WTC11 (cell line): ENCODE measurements at regions not wholly inside any gene's neighbourhood (a gene's known extent, or its start where the extent isn't known, plus 50 kb on each side); places are given as distances from the start of the nearest gene placed in this dataset.

Experiments used
- FOXP1 ChIP-seq: sonication (generic); formaldehyde crosslinking; IDR thresholded peaks from 2 replicates; pipeline ENCODE4 v1.8.0; 2022; ENCODE audit warnings: missing genetic modification reagents, mild to moderate bottlenecking, moderate library complexity, borderline replicate concordance
- JUN ChIP-seq: sonication (generic); formaldehyde crosslinking; IDR thresholded peaks from 2 replicates; pipeline ENCODE4 v1.8.0; 2023; ENCODE audit warnings: mild to moderate bottlenecking, missing genetic modification reagents
- NFE2L1 ChIP-seq: sonication (generic); formaldehyde crosslinking; IDR thresholded peaks from 2 replicates; pipeline ENCODE4 v1.8.1; 2023; ENCODE audit warnings: missing genetic modification reagents
- OVOL2 ChIP-seq: fragments of 250-450 bp; sonication (Bioruptor Pico); IDR thresholded peaks from 2 replicates; pipeline ENCODE4 v1.9.0; 2021; ENCODE audit warnings: mild to moderate bottlenecking, borderline replicate concordance
- RELA ChIP-seq: sonication (generic); formaldehyde crosslinking; IDR thresholded peaks from 2 replicates; pipeline ENCODE4 v1.8.1; 2022; ENCODE audit warnings: missing genetic modification reagents, mild to moderate bottlenecking, borderline replicate concordance
- SMAD3 ChIP-seq: sonication (generic); formaldehyde crosslinking; IDR thresholded peaks from 2 replicates; pipeline ENCODE4 v1.8.0; 2022; ENCODE audit warnings: missing genetic modification reagents, mild to moderate bottlenecking, borderline replicate concordance
- TF ChIP-seq, protein P1 (sequence below): fragments of 200-600 bp; IDR thresholded peaks from 2 replicates; pipeline ENCODE4 v1.8.0; 2022; ENCODE audit warnings: antibody characterized with exemption
- TF ChIP-seq, protein P2 (sequence below): sonication (generic); formaldehyde crosslinking; conservative IDR thresholded peaks from 2 replicates; pipeline ENCODE4 v1.8.1; 2022; ENCODE audit warnings: mild to moderate bottlenecking, missing genetic modification reagents

DNA sequence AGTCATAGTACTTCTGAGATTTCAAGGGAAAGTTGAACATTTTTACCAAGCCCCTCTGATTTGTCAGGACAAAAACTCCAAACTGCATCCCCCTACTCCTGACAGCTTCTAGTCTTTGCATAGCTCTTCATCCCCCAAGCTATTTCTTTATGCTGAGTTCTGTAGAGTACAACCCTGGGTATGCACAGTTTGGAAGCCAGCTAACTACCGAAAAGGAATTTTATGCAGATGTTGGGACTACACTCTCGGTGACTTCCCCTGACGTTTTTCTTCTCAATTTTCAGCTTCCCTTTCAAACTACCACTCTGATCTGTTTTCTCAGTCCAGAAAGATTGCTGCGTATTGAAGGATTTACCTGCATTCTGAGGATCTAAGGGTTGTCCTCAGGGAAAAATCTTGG lies 1060.2 kb upstream of the ACVR2A start:
- no peak for TF ChIP-seq OVOL2 (CRISPR knock-in tag)
- TF ChIP-seq, protein P1, sequence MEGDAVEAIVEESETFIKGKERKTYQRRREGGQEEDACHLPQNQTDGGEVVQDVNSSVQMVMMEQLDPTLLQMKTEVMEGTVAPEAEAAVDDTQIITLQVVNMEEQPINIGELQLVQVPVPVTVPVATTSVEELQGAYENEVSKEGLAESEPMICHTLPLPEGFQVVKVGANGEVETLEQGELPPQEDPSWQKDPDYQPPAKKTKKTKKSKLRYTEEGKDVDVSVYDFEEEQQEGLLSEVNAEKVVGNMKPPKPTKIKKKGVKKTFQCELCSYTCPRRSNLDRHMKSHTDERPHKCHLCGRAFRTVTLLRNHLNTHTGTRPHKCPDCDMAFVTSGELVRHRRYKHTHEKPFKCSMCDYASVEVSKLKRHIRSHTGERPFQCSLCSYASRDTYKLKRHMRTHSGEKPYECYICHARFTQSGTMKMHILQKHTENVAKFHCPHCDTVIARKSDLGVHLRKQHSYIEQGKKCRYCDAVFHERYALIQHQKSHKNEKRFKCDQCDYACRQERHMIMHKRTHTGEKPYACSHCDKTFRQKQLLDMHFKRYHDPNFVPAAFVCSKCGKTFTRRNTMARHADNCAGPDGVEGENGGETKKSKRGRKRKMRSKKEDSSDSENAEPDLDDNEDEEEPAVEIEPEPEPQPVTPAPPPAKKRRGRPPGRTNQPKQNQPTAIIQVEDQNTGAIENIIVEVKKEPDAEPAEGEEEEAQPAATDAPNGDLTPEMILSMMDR, result no peak
- TF ChIP-seq JUN (CRISPR knock-in tag), result no peak
- TF ChIP-seq SMAD3 (CRISPR knock-in tag), result no peak
- no peak for TF ChIP-seq RELA (CRISPR knock-in tag)
- no peak for TF ChIP-seq NFE2L1 (CRISPR knock-in tag)
- no peak for TF ChIP-seq FOXP1 (CRISPR knock-in tag)
- TF ChIP-seq, protein P2, sequence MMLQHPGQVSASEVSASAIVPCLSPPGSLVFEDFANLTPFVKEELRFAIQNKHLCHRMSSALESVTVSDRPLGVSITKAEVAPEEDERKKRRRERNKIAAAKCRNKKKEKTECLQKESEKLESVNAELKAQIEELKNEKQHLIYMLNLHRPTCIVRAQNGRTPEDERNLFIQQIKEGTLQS, result no peak
